GM12874 (cell line): ENCODE measurements at regions not wholly inside any gene's neighbourhood (a gene's known extent, or its start where the extent isn't known, plus 50 kb on each side); places are given as distances from the start of the nearest gene placed in this dataset.

Experiments
- CTCF ChIP-seq: IDR thresholded peaks from 2 replicates; pipeline ENCODE4 v1.5.1; 2011; ENCODE audit warnings: low read depth, mild to moderate bottlenecking, control low read depth, low read length, moderate library complexity; ENCODE audit not compliant: insufficient read depth

- no peak for TF ChIP-seq CTCF
Observed at GRCh38 chr2:204363513-204363912, 181.8 kb upstream of the PARD3B start.

GRCh38 chr2:204364860-204365535 lies 180.3 kb upstream of the PARD3B start:
- TF ChIP-seq CTCF = no peak

- no peak for TF ChIP-seq CTCF
Observed at GRCh38 chr2:204365811-204366210, 179.5 kb upstream of the PARD3B start.

- no peak for TF ChIP-seq CTCF
Observed at GRCh38 chr2:204367466-204367865, 177.8 kb upstream of the PARD3B start.

GRCh38 chr2:204370172-204370718 lies 175.0 kb upstream of the PARD3B start:
- TF ChIP-seq CTCF = no peak

- no peak for TF ChIP-seq CTCF
Observed at GRCh38 chr2:204373942-204374341, 171.3 kb upstream of the PARD3B start.

GRCh38 chr2:204380141-204380881 lies 165.0 kb upstream of the PARD3B start:
- no peak for TF ChIP-seq CTCF
